HepG2 (cell line): ENCODE measurements at regions not wholly inside any gene's neighbourhood (a gene's known extent, or its start where the extent isn't known, plus 50 kb on each side); places are given as distances from the start of the nearest gene placed in this dataset.

Experiments
- ATAC-seq: fragments of 200-7000 bp; cut with Tn5 transposase; 3 replicates; pipeline ENCODE4 v1.9.1; 2020; ENCODE audit warnings: mild to moderate bottlenecking, moderate library complexity
- BruUV-seq: library from RNA; stranded (reverse); fragments of 400-500 nt; replicated peaks from 2 replicates; lab custom pipeline; 2021; lab: Mats Ljungman, UMichigan
- CTCF ChIA-PET: fragments of 300-600 bp; formaldehyde crosslinking; extraction: SDS; loops from one replicate; lab custom pipeline; 2021; ENCODE audit warnings: low total read pairs, inconsistent platforms, low intra/inter-chr PET ratio; lab: Yijun Ruan, JAX
- POLR2A ChIA-PET: fragments of 350-600 bp; sonication (Branson Sonifier 250); formaldehyde crosslinking; loops from one replicate; lab custom pipeline; 2020; ENCODE audit warnings: antibody characterized with exemption, inconsistent platforms; lab: Yijun Ruan, JAX
- DNase-seq: peaks from one replicate; pipeline ENCODE4 v3.0.0-alpha.2; 2015; ENCODE audit warnings: low spot score
- FAIRE-seq: peaks from 3 replicates; lab custom pipeline; 2011; peaks lifted over from hg19 to GRCh38; lab: Jason Lieb, UNC
- H2AFZ ChIP-seq: one replicate; pipeline ENCODE4 v1.6.1; 2011; ENCODE audit warnings: low read length, inconsistent platforms
- H3K27ac ChIP-seq: fragments of 300-600 bp; 3 replicates; pipeline ENCODE4 v1.8.0; 2011; ENCODE audit warnings: mixed run types, mild to moderate bottlenecking, mixed read lengths, low read length, inconsistent platforms; ENCODE audit not compliant: insufficient read depth; ENCODE audit errors: extremely low read length
- H3K27me3 ChIP-seq, 2 experiments: fragments of 200-600 bp in 1 of 2; 2 replicates in 1 of 2; 3 replicates in 1 of 2; pipeline versions ENCODE4 v1.6.0 to v1.8.0; 2011; ENCODE audit warnings: low read length in 2 of 2, mild to moderate bottlenecking in 2 of 2, moderate library complexity in 2 of 2, inconsistent platforms in 1 of 2; ENCODE audit not compliant: insufficient read depth in 2 of 2, control insufficient read depth in 1 of 2
- H3K36me3 ChIP-seq, 2 experiments: fragments of 200-600 bp in 1 of 2; replicated peaks in 1 of 2; 2 replicates in 1 of 2; 3 replicates in 1 of 2; pipeline versions ENCODE4 v1.5.1 to v1.8.0; 2011; ENCODE audit warnings: low read length in 2 of 2, inconsistent platforms in 1 of 2; ENCODE audit not compliant: insufficient read depth in 2 of 2, control insufficient read depth in 1 of 2
- H3K4me1 ChIP-seq: 2 replicates; pipeline ENCODE4 v1.5.1; 2012; ENCODE audit warnings: low read length, inconsistent platforms; ENCODE audit not compliant: insufficient read depth
- H3K4me2 ChIP-seq: 2 replicates; pipeline ENCODE4 v1.6.0; 2011; ENCODE audit warnings: low read depth, low read length, inconsistent platforms
- H3K4me3 ChIP-seq, 3 experiments: fragments of 200-600 bp in 1 of 3; sonication (generic), shearing (Covaris generic) in 1 of 3; replicated peaks in 1 of 3; 2 replicates each; pipeline ENCODE4 v1.5.1; 2011 to 2016; ENCODE audit warnings: low read length in 3 of 3, inconsistent platforms in 2 of 3, low read depth in 2 of 3, mild to moderate bottlenecking in 2 of 3, control low read depth in 1 of 3, mixed read lengths in 1 of 3; ENCODE audit not compliant: insufficient read depth in 1 of 3
- H3K79me2 ChIP-seq: one replicate; pipeline ENCODE4 v1.6.1; 2011; ENCODE audit warnings: low read length, inconsistent platforms; ENCODE audit not compliant: insufficient read depth
- H3K9ac ChIP-seq: 2 replicates; pipeline ENCODE4 v1.6.0; 2011; ENCODE audit warnings: mild to moderate bottlenecking, low read depth, low read length, inconsistent platforms; ENCODE audit not compliant: insufficient read depth
- H3K9me3 ChIP-seq: 2 replicates; pipeline ENCODE4 v1.5.1; 2012; ENCODE audit warnings: mild to moderate bottlenecking, low read length
- H4K20me1 ChIP-seq: 2 replicates; pipeline ENCODE4 v1.6.0; 2011; ENCODE audit warnings: inconsistent platforms, mild to moderate bottlenecking, low read length, moderate library complexity; ENCODE audit not compliant: insufficient read depth
- ATAD3A ChIP-seq: sonication (generic); formaldehyde crosslinking; IDR thresholded peaks from 2 replicates; pipeline ENCODE4 v1.4.0; 2020; ENCODE audit warnings: missing genetic modification reagents
- CBFB ChIP-seq: sonication (generic); formaldehyde crosslinking; IDR thresholded peaks from 2 replicates; pipeline ENCODE4 v1.4.0; 2020; ENCODE audit warnings: missing genetic modification reagents
- CTCF ChIP-seq: sonication (generic); formaldehyde crosslinking; IDR thresholded peaks from 2 replicates; pipeline ENCODE4 v1.5.0; 2020; ENCODE audit warnings: mild to moderate bottlenecking, missing genetic modification reagents, moderate library complexity
- ETV6 ChIP-seq: sonication (generic); formaldehyde crosslinking; conservative IDR thresholded peaks from 2 replicates; pipeline ENCODE4 v1.4.0; 2020; ENCODE audit warnings: missing genetic modification reagents
- MED13 ChIP-seq: sonication (generic); formaldehyde crosslinking; IDR thresholded peaks from 2 replicates; pipeline ENCODE4 v1.5.0; 2020; ENCODE audit warnings: missing genetic modification reagents
- SETDB1 ChIP-seq: sonication (generic); formaldehyde crosslinking; IDR thresholded peaks from 2 replicates; pipeline ENCODE4 v1.5.1; 2020; ENCODE audit warnings: missing genetic modification reagents, mild to moderate bottlenecking, borderline replicate concordance
- SMC3 ChIP-seq: IDR thresholded peaks from 2 replicates; pipeline ENCODE4 v1.6.1; 2011; ENCODE audit warnings: low read length, improper control_type of control experiment
- SSRP1 ChIP-seq: IDR thresholded peaks from 2 replicates; pipeline ENCODE4 v1.6.1; 2016; ENCODE audit warnings: control low read depth
- SUZ12 ChIP-seq: fragments of 150-350 bp; IDR thresholded peaks from 2 replicates; pipeline ENCODE4 v1.6.1; 2014; ENCODE audit warnings: low read depth, low read length
- TBX2 ChIP-seq: sonication (generic); formaldehyde crosslinking; IDR thresholded peaks from 2 replicates; pipeline ENCODE4 v1.5.0; 2020; ENCODE audit warnings: missing genetic modification reagents, mild to moderate bottlenecking, borderline replicate concordance
- ZNF3 ChIP-seq: IDR thresholded peaks from 2 replicates; pipeline ENCODE4 v1.7.0; 2017; ENCODE audit warnings: inconsistent platforms
- ZNF543 ChIP-seq: sonication (generic); formaldehyde crosslinking; IDR thresholded peaks from 2 replicates; pipeline ENCODE4 v1.4.0; 2020; ENCODE audit warnings: mild to moderate bottlenecking, missing genetic modification reagents
- ZNF644 ChIP-seq: IDR thresholded peaks from 2 replicates; pipeline ENCODE4 v1.6.1; 2016; ENCODE audit warnings: low read depth
- ZNF652 ChIP-seq: IDR thresholded peaks from 2 replicates; pipeline ENCODE4 v1.6.1; 2016; ENCODE audit warnings: low read depth, borderline replicate concordance
- ZNF691 ChIP-seq: sonication (generic); formaldehyde crosslinking; IDR thresholded peaks from 2 replicates; pipeline ENCODE4 v1.4.0; 2020; ENCODE audit warnings: missing genetic modification reagents, low read depth, mild to moderate bottlenecking, borderline replicate concordance
- ZNF800 ChIP-seq: sonication (generic); formaldehyde crosslinking; IDR thresholded peaks from 2 replicates; pipeline ENCODE4 v1.4.0; 2020; ENCODE audit warnings: missing genetic modification reagents
- ZNF839 ChIP-seq: sonication (generic); formaldehyde crosslinking; IDR thresholded peaks from 2 replicates; pipeline ENCODE4 v1.4.0; 2020; ENCODE audit warnings: missing genetic modification reagents, mild to moderate bottlenecking, borderline replicate concordance
- ZNF850 ChIP-seq: sonication (generic); formaldehyde crosslinking; conservative IDR thresholded peaks from 2 replicates; pipeline ENCODE4 v1.9.0; 2021; ENCODE audit warnings: mild to moderate bottlenecking, missing genetic modification reagents
- WGBS: methylation state at CpG from one replicate; pipeline ENCODE4 v1.1.6; 2017; ENCODE audit warnings: low lambda C conversion rate; 5-methylcytosine and 5-hydroxymethylcytosine counted together
- in situ Hi-C: cut with HindIII; loops from 2 replicates; pipeline ENCODE4 v1.10.0; 2017; ENCODE audit warnings: low pct_unique_long_range_greater_than_20kb; ENCODE audit not compliant: extremely low pct_ligation_motif_present
- intact Hi-C: fragments of 100-400 bp; cut with micrococcal nuclease; formaldehyde crosslinking; loops from one replicate; pipeline ENCODE4 v1.10.0; 2022; ENCODE audit not compliant: unreplicated experiment

GRCh38 chr2:167551416-167551815, 663.1 kb downstream of the XIRP2 start:
- Histone ChIP-seq H4K20me1 (no peaks in the 10 kb centered on the region), H3K79me2 (no peaks in the 10 kb centered on the region), H3K27me3 (no peaks in the 10 kb centered on the region), H3K27ac (no peak overlapping the region), H3K4me1 (peaks cover 6% of the 10 kb centered on the region), H3K4me2 (no peak overlapping the region), H3K9me3 (no peaks in the 10 kb centered on the region), H3K9ac (no peak overlapping the region), H3K36me3 (no peaks in the 10 kb centered on the region), H2AFZ (no peak overlapping the region), H3K4me3 (no peak overlapping the region)
- POLR2A ChIA-PET, result no interaction called here
- ATAC-seq, result no peak
- CTCF ChIA-PET, result no interaction called here
- FAIRE-seq, result no peak
- no peak for DNase-seq
- BruUV-seq, result no TSS peak
- in situ Hi-C loops, result no loop called here
- 0% methylated on average over 4 of the region's 4 CpGs for WGBS
- TF ChIP-seq ZNF3 (CRISPR knock-in tag), result no peak
- TF ChIP-seq ZNF839 (CRISPR knock-in tag), result no peak
- TF ChIP-seq MED13 (CRISPR knock-in tag), result no peak
- TF ChIP-seq SETDB1, result no peak
- TF ChIP-seq ZNF850 (CRISPR knock-in tag), result no peak
- intact Hi-C loops, result loop anchor here (2.0 to 10.0 kb wide), 2 partner anchors 101 to 657 kb away; no protein-coding TSS in a partner anchor

- 0% methylated on average over 1 of the region's 1 CpG for WGBS
- FAIRE-seq (no peak), ATAC-seq (peak; percentile 80), DNase-seq (peak; percentile 6)
- no TSS peak for BruUV-seq
- Histone ChIP-seq H3K4me1 (peaks cover 10% of the 10 kb centered on the region), H3K79me2 (no peaks in the 10 kb centered on the region), H3K4me3 (no peak overlapping the region), H3K36me3 (no peaks in the 10 kb centered on the region), H3K4me2 (no peak overlapping the region), H3K9me3 (no peaks in the 10 kb centered on the region), H3K27ac (no peak overlapping the region), H3K27me3 (no peaks in the 10 kb centered on the region), H2AFZ (no peak overlapping the region), H4K20me1 (no peaks in the 10 kb centered on the region), H3K9ac (no peak overlapping the region)
- intact Hi-C loops (loop anchor here (1.0 to 10.0 kb wide), 3 partner anchors 100 to 1011 kb away; no protein-coding TSS in a partner anchor), in situ Hi-C loops (no loop called here)
- ChIA-PET CTCF (no interaction called here), POLR2A (no interaction called here)
- TF ChIP-seq SUZ12 (no peak), ZNF800 (CRISPR knock-in tag) (no peak), CTCF (peak; percentile 50), CBFB (CRISPR knock-in tag) (no peak), ZNF543 (CRISPR knock-in tag) (no peak), ZNF644 (CRISPR knock-in tag) (peak; percentile 63; the same call in 1 of the 2 replicates), ATAD3A (CRISPR knock-in tag) (no peak), ZNF652 (CRISPR knock-in tag) (no peak), TBX2 (no peak), ZNF691 (CRISPR knock-in tag) (no peak), SSRP1 (CRISPR knock-in tag) (no peak), SMC3 (peak; percentile 35; the same call in 1 of the 2 replicates), ETV6 (CRISPR knock-in tag) (no peak)
Measured at GRCh38 chr2:167550448-167550847, 662.2 kb downstream of the XIRP2 start.
